Stimulated activated naive CD8-positive, alpha-beta T cell treated with anti-CD3 and anti-CD28 coated beads, Interleukin-15, amount 100 ng/mL, for 72 hours (primary cell): ENCODE measurements at regions not wholly inside any gene's neighbourhood (a gene's known extent, or its start where the extent isn't known, plus 50 kb on each side); places are given as distances from the start of the nearest gene placed in this dataset.
A peak's percentile ranks its signal among the peaks of the same experiment; 100 is the strongest.

Experiments
- ATAC-seq: fragments of 150-1000 bp; cut with Tn5 transposase; 2 replicates; pipeline ENCODE4 v1.10.0; 2021; ENCODE audit warnings: mild to moderate bottlenecking, moderate library complexity
- DNase-seq, 2 donors: peaks; one replicate each; pipeline ENCODE4 v3.0.0; 2021 to 2022
- H3K27ac Mint-ChIP-seq, 2 donors: one replicate each; pipeline ENCODE4 v1.8.0; 2022; ENCODE audit warnings: mild to moderate bottlenecking in 2 of 2, mixed read lengths in 2 of 2, moderate library complexity in 2 of 2
- H3K27me3 Mint-ChIP-seq: one replicate; pipeline ENCODE4 v1.8.0; 2022; ENCODE audit warnings: mixed read lengths
- H3K4me1 Mint-ChIP-seq: one replicate; pipeline ENCODE4 v1.8.0; 2022; ENCODE audit warnings: mild to moderate bottlenecking, mixed read lengths
- H3K4me3 Mint-ChIP-seq, 2 donors: one replicate each; pipeline ENCODE4 v1.8.0; 2022; ENCODE audit warnings: mild to moderate bottlenecking in 2 of 2, mixed read lengths in 2 of 2, moderate library complexity in 1 of 2
- H3K9me3 Mint-ChIP-seq, 2 donors: one replicate each; pipeline ENCODE4 v1.8.0; 2022; ENCODE audit warnings: mixed read lengths in 2 of 2

DNA sequence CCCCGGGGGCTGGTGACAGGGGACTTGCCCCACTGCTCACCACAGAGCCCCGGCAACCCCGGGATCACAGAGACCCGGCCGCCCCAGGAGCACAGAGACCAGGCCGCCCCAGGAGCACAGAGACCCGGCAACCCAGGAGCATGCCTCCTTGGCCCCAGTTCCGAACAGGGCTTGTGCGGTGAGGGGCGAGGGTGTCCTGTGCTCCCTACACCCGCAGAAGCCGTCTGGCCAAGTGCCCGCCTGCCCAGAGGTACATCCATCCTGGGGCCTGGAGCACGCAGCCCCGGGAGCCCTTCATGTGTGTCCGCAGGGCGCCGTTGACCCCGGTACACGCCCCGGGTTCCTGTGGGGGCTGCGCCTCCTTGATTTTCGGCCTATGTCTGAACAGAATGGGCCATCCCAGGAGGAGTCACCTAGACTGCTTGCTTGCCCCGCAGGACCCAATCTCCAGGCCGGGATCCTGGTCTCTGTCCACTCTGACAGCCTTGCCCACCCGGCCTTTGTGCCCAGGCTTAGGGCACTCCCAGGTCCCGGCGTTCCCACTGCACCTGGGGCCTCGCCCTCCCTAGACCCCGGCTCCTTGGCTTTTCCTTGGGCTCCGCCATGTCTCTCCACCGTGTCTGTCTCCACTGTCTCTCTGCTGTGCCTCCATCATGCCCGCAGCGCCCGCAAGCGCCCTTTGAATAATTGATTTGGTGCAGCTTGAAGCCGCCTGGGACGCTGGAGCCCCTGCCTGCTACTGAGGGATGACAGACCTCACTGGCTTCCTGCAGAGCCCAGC lies 219.8 kb downstream of the ERMARD start:
- no peak overlapping the region for H3K27ac Mint-ChIP-seq
- DNase-seq (no peak), ATAC-seq (peak; percentile 10)
- no peak overlapping the region for H3K4me3 Mint-ChIP-seq
- H3K9me3 Mint-ChIP-seq: no peaks in the 10 kb centered on the region
- peaks cover 12% of the 10 kb centered on the region for H3K27me3 Mint-ChIP-seq
- no peaks in the 10 kb centered on the region for H3K4me1 Mint-ChIP-seq

DNA sequence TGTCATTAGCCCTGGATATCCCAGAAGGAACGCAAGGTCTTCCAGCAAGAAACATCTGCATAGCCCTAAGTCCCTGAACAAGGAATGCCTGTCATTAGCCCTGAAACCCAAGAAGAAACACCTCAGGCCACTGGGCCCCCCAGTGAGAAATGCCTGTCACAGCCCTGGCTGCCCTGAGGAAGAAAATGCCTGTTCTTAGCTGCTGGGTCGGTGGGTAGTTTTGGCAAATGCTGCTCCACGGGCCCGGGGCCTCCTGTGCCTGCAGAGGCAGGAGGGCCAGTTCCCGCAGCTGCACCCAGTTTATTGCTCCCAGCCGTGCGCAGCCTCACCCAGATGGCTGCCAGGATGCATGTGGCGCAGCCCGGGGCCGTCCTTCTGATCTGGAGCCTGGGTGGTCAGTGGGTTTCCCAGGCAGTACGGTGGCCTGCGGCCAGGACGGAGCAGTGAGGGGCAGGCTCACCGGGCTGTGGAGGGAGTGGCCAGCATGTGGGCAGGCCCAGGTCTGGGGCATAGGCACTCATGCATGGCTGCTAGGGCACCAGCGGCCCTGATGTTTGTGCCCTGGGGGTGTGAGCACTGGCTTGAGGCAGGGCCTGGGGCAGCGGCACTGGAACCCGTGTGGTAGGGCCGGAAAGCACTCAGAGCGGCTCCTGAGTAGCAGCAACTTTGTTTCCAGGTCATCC lies 219.0 kb downstream of the ERMARD start:
- no peak for DNase-seq
- no peak for ATAC-seq
- peaks cover 10% of the 10 kb centered on the region for H3K27me3 Mint-ChIP-seq

DNA sequence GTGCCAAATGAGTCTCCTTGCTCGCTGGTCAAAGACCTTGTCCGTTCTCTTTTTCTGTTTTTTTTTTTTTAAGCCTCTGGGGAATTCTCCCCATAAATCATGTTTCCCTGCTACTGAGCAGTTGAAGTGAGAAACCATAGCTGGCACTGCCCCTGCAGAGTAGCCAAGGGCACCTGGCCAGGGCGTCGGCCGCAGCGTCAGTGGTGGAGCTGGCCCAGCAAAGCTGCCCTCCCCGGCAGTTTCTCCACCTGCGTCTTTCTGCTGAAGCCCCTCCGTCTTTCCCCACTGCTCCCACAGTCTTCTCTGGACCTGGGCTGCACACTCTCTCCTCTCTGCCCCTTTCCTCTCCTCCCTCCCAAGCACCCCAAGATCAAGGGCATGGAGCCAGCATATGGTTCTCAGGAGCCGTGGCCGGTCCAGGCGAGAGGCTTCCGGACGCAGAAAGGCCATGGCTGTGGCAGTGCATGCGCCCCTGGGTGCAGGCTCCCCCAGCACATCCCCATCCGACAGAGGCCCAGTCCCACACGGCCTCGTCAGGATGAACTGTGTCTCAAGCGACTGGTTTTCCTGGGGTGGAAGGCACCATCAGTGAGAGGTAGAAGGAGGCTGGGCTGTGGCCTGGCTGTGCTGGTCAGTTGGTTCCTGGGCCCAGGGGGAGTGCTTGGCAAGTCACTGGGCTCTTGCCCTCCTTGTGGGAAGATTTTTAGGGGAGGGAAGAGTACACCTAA lies 218.1 kb downstream of the ERMARD start:
- Mint-ChIP-seq H3K4me1 (no peaks in the 10 kb centered on the region), H3K9me3 (no peaks in the 10 kb centered on the region), H3K4me3 (no peak overlapping the region), H3K27ac (no peak overlapping the region), H3K27me3 (peaks cover 14% of the 10 kb centered on the region)
- ATAC-seq (no peak), DNase-seq (no peak)

More for the DNA sequence above, 219.0 kb downstream of the ERMARD start:
- H3K4me3 Mint-ChIP-seq: no peak overlapping the region
- no peaks in the 10 kb centered on the region for H3K4me1 Mint-ChIP-seq
- no peaks in the 10 kb centered on the region for H3K9me3 Mint-ChIP-seq
- H3K27ac Mint-ChIP-seq: no peak overlapping the region

DNA sequence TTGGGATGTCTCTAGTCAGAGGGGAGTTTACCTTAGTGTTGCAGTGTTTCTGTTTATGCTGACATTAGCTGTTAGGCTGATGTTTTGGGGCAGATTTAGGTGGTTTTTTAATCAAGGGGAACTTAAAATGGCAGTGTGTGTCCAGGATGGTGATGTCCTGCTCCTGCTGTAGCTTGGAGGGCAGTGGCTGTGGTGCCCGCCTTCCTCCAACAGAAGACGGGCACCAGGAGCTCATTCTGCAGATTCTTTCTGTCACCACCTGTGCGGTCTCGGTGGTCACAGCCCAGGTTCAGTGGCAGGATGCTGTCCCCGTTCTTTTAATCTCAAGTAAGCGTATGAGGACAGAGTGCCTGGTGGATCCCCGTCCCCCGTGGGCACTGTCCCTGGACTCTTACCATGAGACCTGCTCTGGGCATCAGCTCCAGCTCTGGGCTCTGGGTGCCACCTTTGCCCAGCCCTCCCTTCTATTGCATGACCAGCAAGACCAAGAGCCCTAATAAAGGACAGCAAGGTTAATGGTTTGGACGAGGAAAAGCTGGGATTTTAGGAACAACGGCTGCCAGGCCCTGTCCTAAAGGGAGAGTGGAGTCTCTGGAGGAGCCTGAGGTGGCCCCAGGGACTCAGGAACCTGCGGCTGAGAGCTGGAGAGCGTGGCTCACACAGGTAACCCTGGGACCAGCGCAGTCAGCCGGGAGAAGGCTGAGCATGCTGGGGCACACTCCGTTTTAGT lies 217.3 kb downstream of the ERMARD start:
- no peaks in the 10 kb centered on the region for H3K9me3 Mint-ChIP-seq

DNA sequence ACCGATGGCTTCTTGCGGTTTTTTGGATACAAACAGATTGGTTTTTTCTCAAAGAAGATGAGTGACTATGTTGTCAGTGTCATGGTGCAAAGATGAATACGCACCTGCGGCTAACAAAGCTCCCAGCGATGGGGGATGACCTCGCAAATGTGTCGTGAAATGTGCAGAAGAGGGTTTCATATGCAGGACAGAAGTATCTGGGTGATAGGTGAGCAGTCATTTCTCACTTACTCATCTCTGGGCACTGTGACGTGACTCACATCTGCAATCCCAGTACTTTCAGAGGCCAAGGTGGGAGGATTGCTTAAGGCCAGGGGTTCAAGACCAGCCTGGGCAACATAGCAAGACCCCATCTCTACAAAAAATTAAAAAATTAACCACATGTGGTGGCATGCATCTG lies 216.3 kb downstream of the ERMARD start:
- Mint-ChIP-seq H3K27ac (no peak overlapping the region), H3K4me1 (no peaks in the 10 kb centered on the region), H3K9me3 (no peaks in the 10 kb centered on the region), H3K27me3 (peaks cover 20% of the 10 kb centered on the region), H3K4me3 (no peak overlapping the region)
- DNase-seq (no peak), ATAC-seq (peak; percentile 23)

More for the DNA sequence above, 217.3 kb downstream of the ERMARD start:
- DNase-seq: no peak
- Mint-ChIP-seq H3K27ac (no peak overlapping the region), H3K27me3 (peaks cover 14% of the 10 kb centered on the region), H3K4me1 (no peaks in the 10 kb centered on the region), H3K4me3 (no peak overlapping the region)
- ATAC-seq: no peak

DNA sequence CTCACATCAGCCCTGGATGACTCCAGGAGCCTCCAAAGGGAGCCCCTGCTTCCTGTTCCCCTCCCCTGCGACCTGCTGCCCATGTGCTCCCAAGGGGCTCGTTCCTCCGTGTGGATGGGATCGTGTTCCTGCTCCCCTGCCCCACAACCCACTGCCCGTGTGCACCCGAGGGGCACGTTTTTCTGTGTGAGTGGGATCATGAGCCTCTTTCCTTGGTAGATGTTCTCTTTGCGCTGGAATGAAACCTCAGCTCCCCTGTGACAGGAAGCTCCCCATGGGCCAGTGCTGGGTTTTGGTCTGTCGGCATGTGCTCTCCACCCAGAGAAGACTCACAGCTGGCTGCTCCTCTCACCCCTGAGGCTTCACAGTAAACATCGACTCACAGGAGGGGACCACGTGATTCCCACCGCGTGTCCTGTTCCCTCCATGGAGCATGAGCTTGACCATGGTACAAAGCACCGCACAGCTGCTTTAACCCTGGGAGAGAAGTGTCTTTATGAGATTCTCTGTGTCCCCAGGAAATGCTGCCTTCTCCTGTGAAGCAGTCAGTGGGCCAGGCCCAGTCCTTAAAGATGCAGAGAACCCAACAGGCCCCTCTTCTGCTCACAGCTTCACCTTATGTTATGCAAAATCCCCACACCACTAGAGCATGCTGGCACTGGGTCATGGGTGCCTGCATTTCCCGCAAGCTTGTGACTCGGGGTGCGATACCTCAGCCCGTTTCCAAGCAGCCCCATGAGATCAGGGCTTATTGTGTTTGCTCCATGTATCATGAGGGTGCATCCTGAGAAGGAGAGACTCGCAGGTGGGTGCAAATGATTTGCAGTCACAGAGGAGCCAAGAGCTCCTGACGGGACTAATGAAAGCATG lies 215.1 kb downstream of the ERMARD start:
- no peak overlapping the region for H3K4me3 Mint-ChIP-seq
- no peak overlapping the region for H3K27ac Mint-ChIP-seq
- ATAC-seq (no peak), DNase-seq (no peak)
- peaks cover 22% of the 10 kb centered on the region for H3K27me3 Mint-ChIP-seq
- H3K9me3 Mint-ChIP-seq: no peaks in the 10 kb centered on the region
- peaks cover 2% of the 10 kb centered on the region for H3K4me1 Mint-ChIP-seq

DNA sequence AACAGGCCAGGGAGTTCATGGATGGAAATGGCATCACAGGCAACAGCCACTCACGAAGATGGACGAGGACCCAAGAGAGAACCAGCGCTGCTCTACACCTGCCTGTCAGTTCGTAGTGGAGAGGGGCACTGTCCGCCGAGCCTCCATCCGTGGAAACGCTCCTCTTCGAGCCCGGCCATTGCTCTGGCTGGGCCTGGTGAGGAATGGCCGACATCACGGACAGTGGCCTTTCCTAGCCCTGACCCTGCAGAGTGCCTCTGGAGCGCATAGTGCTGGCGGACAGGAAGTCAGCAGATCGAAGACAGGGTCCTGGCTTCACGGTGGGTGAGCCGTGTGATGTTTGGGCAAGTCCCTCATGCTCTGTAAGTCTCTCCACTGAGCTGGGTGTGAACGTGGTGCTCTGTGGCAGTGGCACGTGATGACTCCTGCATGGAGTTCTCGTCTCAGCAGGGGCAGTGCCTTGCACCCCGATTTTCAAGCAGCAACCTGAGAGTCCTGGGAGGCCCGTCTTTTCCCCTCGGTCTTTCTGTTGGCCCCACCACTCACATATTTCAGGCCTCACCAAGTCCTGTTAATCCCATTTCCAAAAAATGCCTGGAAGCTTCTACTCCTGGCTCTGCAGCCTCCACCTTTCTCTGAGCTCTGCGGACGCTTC lies 214.4 kb downstream of the ERMARD start:
- Mint-ChIP-seq H3K4me1 (peaks cover 9% of the 10 kb centered on the region), H3K9me3 (no peaks in the 10 kb centered on the region), H3K27me3 (peaks cover 19% of the 10 kb centered on the region), H3K4me3 (no peak overlapping the region), H3K27ac (no peak overlapping the region)
- ATAC-seq (no peak), DNase-seq (no peak)

DNA sequence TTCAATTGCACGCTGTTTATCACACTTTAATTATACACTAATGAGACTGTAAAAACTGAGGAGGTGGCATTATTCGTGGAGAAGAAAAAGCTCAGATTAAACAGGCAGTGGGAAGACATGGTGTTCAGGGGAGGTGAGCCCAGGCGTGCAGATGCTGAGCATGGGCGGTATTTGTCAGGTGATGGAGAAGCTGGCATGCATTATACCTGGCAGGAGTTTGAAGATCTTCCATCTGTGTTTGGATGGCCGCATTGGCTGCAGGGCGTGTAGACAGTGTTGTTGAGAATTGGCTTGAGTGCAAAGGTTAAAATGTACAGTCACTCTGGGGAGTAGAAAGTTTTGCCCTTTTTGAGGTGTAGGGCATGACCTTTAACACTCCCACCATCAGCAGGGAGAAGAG lies 213.8 kb downstream of the ERMARD start:
- Mint-ChIP-seq H3K4me1 (peaks cover 11% of the 10 kb centered on the region), H3K4me3 (no peak overlapping the region), H3K27me3 (peaks cover 19% of the 10 kb centered on the region), H3K9me3 (no peaks in the 10 kb centered on the region), H3K27ac (no peak overlapping the region)
- ATAC-seq (no peak), DNase-seq (no peak)

DNA sequence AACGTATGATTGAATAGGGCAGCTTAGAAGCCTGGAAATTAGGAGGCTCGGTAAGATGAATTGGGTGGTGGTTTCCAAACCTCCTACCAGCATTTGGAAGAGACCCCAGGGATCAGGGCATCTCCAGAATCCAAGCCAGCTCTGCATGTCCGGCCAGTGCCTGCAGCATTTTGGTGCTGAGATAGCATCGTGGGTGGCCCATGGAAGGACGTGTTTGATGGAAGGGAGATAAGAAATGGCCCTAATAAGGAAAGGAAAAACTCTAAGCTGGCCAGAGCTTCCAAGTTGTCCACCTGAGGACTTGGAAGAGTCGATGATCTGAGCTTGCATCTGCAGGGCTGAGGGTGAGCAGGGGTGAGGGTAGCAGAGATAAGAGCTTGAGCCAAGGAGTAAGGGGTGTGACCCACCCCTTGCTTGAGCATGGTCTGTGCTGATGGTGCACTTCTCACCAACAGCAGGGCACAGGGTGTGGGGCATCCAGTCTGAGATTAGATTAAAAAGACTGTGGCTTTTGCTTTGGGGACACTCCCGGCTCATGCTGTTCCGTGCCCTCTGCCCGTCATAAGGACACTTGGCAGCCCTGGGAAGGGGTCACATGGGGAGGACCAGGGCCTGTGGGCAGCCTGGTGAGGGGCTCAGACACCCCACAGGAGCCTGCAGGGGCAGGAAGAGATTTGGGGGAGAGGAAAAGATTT lies 213.2 kb downstream of the ERMARD start:
- Mint-ChIP-seq H3K4me3 (no peak overlapping the region), H3K4me1 (peaks cover 12% of the 10 kb centered on the region), H3K9me3 (no peaks in the 10 kb centered on the region), H3K27ac (no peak overlapping the region), H3K27me3 (peaks cover 19% of the 10 kb centered on the region)
- DNase-seq: no peak
- ATAC-seq: no peak

DNA sequence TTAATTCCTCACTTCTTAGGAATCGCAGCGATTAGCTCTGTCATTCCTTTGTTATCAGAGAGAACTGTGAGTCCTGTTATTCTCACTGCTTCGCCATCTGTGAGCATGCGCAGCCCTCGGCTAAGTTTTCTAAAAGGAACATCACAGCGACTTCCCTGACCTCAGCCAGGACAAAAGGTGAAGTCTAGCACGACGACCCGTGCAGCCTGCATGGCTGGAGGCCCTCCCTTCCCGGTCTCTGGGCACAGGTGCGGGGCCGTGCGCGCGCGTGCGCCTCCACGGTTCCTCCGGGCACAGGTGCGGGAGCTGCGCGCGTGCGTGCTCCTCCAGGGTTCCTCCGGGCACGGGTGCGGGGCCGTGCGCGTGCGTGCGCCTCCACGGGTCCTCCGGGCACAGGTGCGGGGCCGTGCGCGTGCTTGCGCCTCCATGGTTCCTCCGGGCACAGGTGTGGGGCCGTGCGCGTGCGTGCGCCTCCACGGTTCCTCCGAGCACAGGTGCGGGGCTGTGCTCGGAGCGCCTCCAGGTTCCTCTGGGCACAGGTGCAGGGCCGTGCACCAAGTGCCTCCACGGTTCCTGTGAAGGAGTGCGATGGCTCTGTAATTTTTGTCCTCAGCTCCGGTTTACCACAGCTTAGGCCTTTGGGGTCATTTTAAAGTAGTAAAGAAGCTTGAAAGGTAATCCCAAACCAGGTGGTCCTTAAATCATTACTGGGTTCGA lies 212.3 kb downstream of the ERMARD start:
- H3K4me1 Mint-ChIP-seq: peaks cover 19% of the 10 kb centered on the region

DNA sequence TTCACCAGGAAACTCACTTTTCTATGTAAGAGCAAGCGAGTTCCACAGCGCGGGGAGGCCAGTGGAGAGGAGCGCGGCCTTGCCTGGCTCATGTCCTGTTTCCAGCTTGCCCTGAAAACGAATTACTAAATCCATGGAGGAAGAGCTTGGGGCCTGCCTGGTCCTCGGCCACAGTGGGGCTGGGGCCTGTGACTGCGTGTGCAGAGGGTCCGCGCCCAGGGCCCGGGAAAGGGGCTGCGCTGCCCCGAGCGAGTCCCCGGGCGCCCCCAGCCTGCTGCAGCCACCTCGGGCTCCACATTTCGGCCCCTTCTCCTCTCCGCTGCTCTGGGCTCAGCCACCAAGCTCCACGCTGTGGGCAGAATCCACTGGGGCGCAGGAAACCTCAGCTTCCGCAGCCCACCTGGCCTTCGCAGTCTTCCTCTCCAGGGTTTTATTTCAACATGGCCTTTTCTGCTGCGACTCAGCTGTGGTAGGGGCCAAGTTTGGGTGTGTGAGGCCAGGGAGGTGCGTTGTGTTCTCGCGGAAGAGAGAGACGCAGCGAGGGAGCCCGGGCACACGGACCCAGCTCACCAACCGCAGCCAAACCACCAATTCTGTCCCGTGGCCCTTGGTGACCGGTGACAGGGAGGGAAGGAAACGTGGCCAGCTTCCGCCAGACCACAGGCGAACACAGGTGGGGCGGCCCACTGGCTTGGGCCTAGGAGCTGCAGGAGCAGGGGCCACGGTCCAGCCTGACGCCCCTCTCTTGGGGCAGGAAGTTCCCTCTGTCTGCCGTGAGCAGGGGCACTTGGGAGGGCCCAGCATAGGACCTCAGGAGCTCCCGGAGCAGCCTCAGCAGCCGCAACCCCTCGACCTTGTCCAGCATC lies 211.4 kb downstream of the ERMARD start:
- Mint-ChIP-seq H3K4me3 (peak overlapping the region; percentile 68 to 74), H3K4me1 (peaks cover 27% of the 10 kb centered on the region), H3K9me3 (no peaks in the 10 kb centered on the region), H3K27me3 (peaks cover 19% of the 10 kb centered on the region), H3K27ac (peak overlapping the region in 1 of 2 donors; percentile 82)
- DNase-seq (no peak), ATAC-seq (no peak)

More for the DNA sequence above, 212.3 kb downstream of the ERMARD start:
- peak; percentile 41 for ATAC-seq
- no peak for DNase-seq
- Mint-ChIP-seq H3K27ac (no peak overlapping the region), H3K4me3 (no peak overlapping the region), H3K27me3 (peaks cover 19% of the 10 kb centered on the region), H3K9me3 (no peaks in the 10 kb centered on the region)

DNA sequence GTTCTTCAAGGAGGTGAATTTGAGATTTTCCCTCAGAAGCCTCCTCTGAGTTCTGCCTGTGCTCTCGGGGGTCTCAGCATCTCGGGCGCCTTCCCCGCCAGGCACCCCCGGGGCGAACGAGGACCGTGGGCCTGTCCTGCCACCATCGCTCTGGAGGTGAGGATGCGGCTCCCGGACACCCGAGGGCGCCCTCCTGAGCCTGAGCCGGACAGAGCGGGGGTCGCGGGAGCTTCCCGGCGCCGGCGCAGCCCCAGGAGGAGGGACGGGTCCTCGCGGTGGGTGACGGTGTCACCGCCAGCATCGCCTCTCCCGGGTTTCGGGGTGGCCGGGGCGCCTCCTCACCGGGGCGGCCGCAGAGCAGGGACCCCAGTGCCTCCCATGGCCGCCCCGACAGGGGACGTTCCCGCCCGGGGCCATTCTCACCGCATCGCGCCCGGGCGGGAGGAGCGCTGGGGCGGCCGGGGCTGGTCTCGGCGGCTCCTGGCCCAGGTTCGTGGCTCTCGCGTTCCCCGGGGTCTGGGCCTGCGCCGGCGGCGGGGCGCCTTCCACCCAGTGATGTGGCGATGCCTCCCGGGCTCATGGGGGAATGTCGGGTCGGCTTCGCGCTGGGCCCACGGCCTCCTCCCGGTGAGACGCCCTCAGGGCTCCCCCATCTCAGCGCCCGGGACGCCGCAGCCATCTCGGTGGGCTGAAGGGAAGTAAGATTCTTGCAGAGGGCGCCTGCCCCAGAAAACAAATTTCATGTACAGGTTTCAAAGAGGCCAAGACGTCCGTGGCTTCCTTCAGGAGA lies 210.5 kb downstream of the ERMARD start:
- Mint-ChIP-seq H3K9me3 (no peaks in the 10 kb centered on the region), H3K27ac (peak overlapping the region; percentile 82 to 89), H3K4me3 (peak overlapping the region; percentile 68 to 74), H3K27me3 (peaks cover 19% of the 10 kb centered on the region), H3K4me1 (peaks cover 28% of the 10 kb centered on the region)
- DNase-seq (peak; percentile 50 to 56), ATAC-seq (peak; percentile 66)
